Ascending aorta (tissue), 2 donors: ENCODE measurements at regions not wholly inside any gene's neighbourhood (a gene's known extent, or its start where the extent isn't known, plus 50 kb on each side); places are given as distances from the start of the nearest gene placed in this dataset.

ENCODE experiments used
- DNase-seq, 2 donors: peaks; one replicate each; pipeline ENCODE4 v3.0.0-alpha.2; 2019; ENCODE audit warnings: low spot score in 2 of 2
- H3K27ac ChIP-seq, 2 donors: fragments of 200-600 bp; sonication (generic); one replicate each; pipeline ENCODE4 v1.5.1; 2016 to 2017; ENCODE audit warnings: mild to moderate bottlenecking in 1 of 2
- H3K27me3 ChIP-seq: fragments of 200-600 bp; sonication (generic); one replicate; pipeline ENCODE4 v1.5.1; 2017
- H3K36me3 ChIP-seq, 2 donors: fragments of 200-600 bp; sonication (generic); one replicate each; pipeline ENCODE4 v1.5.1; 2016
- H3K4me1 ChIP-seq, 2 donors: fragments of 200-600 bp; sonication (generic); one replicate each; pipeline ENCODE4 v1.5.1; 2016 to 2017; ENCODE audit warnings: mild to moderate bottlenecking in 1 of 2
- H3K4me3 ChIP-seq, 2 donors: fragments of 200-600 bp; sonication (generic); one replicate each; pipeline ENCODE4 v1.5.1; 2016 to 2017; ENCODE audit warnings: mild to moderate bottlenecking in 1 of 2
- H3K9me3 ChIP-seq, 2 donors: fragments of 200-600 bp; sonication (generic); one replicate each; pipeline ENCODE4 v1.5.1; 2016
- intact Hi-C: fragments of 100-400 bp; cut with DNase I; formaldehyde crosslinking; loops from one replicate; pipeline ENCODE4 v1.15.1; 2023
- TF ChIP-seq, protein P1 (sequence below), 3 experiments: fragments of 200-600 bp in 2 of 3; fragments of 450-650 bp in 1 of 3; sonication (generic) in 2 of 3; IDR thresholded peaks; one replicate each; pipeline ENCODE4 v1.5.1; 2016 to 2019; ENCODE audit warnings: antibody characterized with exemption in 3 of 3, mild to moderate bottlenecking in 1 of 3, moderate library complexity in 1 of 3

DNA sequence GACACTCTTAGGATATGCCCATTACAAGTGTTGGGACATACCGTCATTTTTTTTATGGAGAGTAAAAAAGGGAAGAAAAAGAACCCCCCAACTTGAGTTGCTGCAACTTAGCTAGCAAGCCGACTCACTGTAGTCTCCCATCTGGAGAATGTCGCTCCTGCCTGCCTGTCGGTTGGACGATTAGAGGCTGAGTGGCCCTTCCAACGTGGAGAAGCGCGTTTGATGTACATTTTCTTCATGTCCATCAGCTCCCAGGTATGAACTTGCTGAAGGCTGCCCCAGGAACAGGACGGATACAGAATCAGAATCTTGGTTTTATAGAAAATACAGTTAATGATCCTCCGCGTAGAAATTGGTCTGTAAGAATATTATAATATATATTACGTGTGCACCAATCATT, 189.0 kb upstream of the SOX1 start:
- Histone ChIP-seq H3K27ac (no peak overlapping the region), H3K27me3 (no peaks in the 10 kb centered on the region), H3K4me3 (no peak overlapping the region), H3K36me3 (no peaks in the 10 kb centered on the region), H3K9me3 (no peaks in the 10 kb centered on the region), H3K4me1 (no peaks in the 10 kb centered on the region)
- no peak for DNase-seq
- intact Hi-C loops, result no loop called here
- TF ChIP-seq, protein P1, sequence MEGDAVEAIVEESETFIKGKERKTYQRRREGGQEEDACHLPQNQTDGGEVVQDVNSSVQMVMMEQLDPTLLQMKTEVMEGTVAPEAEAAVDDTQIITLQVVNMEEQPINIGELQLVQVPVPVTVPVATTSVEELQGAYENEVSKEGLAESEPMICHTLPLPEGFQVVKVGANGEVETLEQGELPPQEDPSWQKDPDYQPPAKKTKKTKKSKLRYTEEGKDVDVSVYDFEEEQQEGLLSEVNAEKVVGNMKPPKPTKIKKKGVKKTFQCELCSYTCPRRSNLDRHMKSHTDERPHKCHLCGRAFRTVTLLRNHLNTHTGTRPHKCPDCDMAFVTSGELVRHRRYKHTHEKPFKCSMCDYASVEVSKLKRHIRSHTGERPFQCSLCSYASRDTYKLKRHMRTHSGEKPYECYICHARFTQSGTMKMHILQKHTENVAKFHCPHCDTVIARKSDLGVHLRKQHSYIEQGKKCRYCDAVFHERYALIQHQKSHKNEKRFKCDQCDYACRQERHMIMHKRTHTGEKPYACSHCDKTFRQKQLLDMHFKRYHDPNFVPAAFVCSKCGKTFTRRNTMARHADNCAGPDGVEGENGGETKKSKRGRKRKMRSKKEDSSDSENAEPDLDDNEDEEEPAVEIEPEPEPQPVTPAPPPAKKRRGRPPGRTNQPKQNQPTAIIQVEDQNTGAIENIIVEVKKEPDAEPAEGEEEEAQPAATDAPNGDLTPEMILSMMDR (IDR thresholded peaks at IDR 0.05), result no peak

DNA sequence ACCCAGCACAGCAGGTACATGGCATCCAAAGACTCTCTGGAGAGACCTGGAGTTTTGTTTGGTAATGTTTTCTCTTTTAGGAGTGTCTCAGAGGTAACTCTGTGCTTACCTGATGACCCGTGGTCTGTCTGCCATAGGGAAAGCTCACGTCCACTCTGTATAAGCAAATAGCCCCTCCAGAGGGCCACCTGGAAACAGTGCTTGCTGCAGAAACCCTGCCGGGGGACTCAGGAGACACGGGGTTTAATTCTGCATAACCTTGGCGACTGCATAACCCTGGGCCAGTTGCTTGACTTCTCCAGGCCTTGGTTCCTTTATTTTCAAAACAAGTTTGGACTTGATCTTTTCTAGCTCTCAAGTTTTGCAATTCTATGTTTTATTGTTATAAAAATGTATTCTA, 187.2 kb upstream of the SOX1 start:
- intact Hi-C loops, result no loop called here
- Histone ChIP-seq H3K36me3 (no peaks in the 10 kb centered on the region), H3K27me3 (no peaks in the 10 kb centered on the region), H3K4me3 (no peak overlapping the region), H3K4me1 (no peaks in the 10 kb centered on the region), H3K27ac (no peak overlapping the region), H3K9me3 (no peaks in the 10 kb centered on the region)
- no peak for DNase-seq
- TF ChIP-seq, protein P1 (IDR thresholded peaks at IDR 0.05), result no peak

DNA sequence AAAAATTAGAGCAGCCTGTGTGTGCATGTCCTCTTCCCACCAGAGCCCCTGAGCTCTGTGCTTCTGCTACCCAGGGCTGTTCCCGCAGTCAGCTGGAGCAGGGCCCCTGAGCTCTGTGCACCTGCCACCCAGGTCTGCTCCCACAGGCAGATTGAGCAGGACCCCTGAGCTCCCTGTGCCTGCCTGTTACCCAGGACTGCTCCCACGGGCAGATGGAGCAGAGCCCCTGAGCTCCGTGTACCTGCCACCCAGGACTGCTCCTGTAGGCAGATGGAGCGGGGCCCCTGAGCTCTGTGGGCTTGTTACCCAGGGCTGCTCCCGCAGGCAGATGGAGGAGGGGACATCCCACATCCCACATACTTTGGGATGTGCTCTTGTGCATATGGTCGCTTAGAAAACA, 186.8 kb upstream of the SOX1 start:
- H3K27ac ChIP-seq, result no peak overlapping the region
- H3K4me1 ChIP-seq, result no peaks in the 10 kb centered on the region
- intact Hi-C loops, result no loop called here
- no peaks in the 10 kb centered on the region for H3K27me3 ChIP-seq
- H3K9me3 ChIP-seq, result no peaks in the 10 kb centered on the region
- peak in 1 of 2 donors; percentile 45 for DNase-seq
- TF ChIP-seq, protein P1 (IDR thresholded peaks at IDR 0.05), result no peak
- H3K36me3 ChIP-seq, result no peaks in the 10 kb centered on the region
- no peak overlapping the region for H3K4me3 ChIP-seq

DNA sequence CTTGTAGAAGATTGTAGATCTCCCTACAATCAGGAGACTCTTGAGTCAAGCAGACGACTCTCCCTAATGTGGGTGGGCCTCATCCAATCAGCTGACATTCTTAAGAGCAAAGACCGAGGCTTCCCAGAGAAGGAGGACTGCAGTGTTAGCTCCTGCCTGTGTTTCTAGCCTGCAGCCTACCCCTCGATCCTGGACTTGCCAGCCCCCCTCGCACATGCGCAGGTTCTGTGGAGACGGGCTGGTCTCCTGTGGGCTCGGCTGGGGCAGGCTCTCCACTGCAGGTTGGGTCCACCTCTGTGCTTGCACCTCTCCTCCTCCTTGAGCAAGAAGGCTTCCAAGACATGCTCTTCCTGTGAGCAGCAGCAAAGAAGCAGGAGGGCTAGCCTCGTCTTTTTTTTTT, 185.2 kb upstream of the SOX1 start:
- no peaks in the 10 kb centered on the region for H3K36me3 ChIP-seq
- no peaks in the 10 kb centered on the region for H3K27me3 ChIP-seq
- intact Hi-C loops, result no loop called here
- TF ChIP-seq, protein P1 (IDR thresholded peaks at IDR 0.05), result no peak
- H3K9me3 ChIP-seq, result no peaks in the 10 kb centered on the region
- no peaks in the 10 kb centered on the region for H3K4me1 ChIP-seq
- no peak overlapping the region for H3K4me3 ChIP-seq
- no peak for DNase-seq
- H3K27ac ChIP-seq, result no peak overlapping the region

- no peaks in the 10 kb centered on the region for H3K9me3 ChIP-seq
- TF ChIP-seq, protein P1 (IDR thresholded peaks at IDR 0.05), result no peak
- H3K27ac ChIP-seq, result no peak overlapping the region
- H3K36me3 ChIP-seq, result no peaks in the 10 kb centered on the region
- H3K4me3 ChIP-seq, result no peak overlapping the region
- intact Hi-C loops, result no loop called here
- DNase-seq, result no peak
- H3K4me1 ChIP-seq, result no peaks in the 10 kb centered on the region
- H3K27me3 ChIP-seq, result no peaks in the 10 kb centered on the region
Observed at GRCh38 chr13:111882351-111882750, 184.6 kb upstream of the SOX1 start.
